NCI-H1694 treated with DMSO at 0.1 percent for 48 hours (cell line): ENCODE measurements at regions not wholly inside any gene's neighbourhood (a gene's known extent, or its start where the extent isn't known, plus 50 kb on each side); places are given as distances from the start of the nearest gene placed in this dataset.

Source experiments
- DNase-seq: peaks from one replicate; lab custom pipeline; 2025; lab: John Stamatoyannopoulos, UW

DNA sequence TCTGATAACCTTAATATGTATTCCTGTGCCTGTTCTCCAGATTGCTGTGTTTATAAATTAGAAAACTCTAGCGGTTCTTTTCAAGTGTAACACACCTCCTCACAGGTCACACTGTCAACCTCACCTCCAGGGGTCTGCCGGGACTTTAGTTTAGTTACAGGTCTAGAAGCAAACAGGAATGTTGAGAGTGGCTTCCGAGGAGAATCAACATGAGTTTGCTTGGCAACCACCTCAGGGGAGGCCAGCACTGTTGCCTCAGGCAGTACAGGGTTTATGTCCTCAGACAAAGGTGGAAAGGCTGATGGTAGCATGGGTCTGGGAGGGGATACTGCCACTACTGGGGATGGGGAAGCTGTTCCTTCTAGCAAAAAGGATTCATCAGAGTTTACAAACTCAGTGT, 438.0 kb downstream of the DTHD1 start:
- DNase-seq = no peak

DNA sequence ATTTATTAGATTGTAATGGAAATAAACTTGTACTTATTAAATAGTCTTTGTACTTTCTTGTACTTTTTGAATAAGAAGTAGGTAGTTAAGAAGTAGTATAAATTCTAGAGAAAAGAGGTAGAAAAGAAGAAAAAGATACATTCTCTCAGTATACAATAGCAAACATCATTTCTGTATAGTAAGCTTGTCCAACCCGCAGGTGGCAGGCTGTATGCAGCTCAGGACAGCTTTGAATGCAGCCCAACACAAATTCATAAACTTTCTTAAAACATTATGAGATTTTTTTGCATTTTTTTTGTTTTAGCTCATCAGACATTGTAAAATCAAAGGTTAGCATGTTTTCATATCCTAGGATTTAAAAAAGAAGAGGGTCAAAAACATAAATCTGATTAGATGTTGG, 441.6 kb downstream of the DTHD1 start:
- no peak for DNase-seq

DNA sequence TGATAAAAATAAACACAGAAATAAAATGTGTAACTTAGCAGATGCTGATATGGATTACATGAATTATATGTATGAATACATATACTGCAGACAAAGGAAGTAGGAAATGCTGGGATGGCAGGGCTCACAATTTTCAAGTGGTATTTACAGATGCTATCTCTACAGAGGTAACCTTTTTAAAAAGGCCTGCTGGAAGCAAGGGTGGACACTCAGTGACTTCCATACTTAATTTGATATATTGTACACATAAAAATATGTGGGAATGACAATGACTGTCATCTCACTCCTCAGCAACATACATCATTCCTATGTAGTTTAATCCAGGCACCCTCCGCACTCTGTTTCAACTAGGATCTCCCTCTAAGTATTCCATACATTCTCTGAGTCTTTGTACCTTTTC, 452.9 kb downstream of the DTHD1 start:
- no peak for DNase-seq

DNA sequence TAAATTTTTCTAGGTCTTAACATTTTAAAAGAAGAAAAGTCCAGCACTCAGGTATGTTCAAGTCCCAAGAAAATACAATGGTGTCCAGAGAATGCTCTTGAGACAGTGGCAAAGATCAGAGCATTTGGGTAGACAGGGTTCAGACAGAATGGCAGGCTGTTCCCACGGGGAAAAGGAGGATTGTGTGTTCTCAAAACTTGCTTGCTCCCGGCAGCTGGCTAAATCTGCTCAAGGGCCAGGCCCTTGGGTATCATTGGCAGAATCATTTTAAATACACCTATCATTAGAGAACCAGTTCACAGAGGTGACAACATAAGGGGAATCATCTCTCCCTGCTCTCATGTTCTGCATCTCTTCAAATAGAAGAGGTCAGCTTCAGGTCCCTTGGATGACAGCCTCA, 456.3 kb downstream of the DTHD1 start:
- DNase-seq = no peak

DNA sequence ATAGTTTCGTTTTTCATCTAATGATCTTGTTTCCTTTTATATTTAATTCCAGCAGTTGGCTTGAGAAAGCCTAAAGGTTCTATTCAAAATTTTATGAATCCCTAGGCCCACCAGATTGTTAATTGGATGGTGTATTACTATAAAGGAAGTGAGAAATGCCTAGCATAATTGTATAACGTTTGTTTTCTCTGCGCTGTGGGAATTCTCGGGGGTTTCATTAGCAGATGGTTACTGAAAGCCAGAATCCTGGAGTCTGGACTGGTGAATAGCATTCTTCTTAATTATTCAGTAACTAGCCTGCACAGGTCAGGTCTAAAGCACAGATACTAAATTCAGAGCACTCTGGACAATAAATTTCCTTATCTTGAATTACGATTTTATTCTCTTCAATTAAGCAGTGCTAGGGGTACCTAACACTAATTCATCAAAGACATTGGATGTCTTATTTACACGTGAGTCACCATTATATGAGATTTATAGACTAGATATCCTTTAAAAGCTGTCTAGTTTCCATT, 459.4 kb downstream of the DTHD1 start:
- peak; percentile 16 for DNase-seq

DNA sequence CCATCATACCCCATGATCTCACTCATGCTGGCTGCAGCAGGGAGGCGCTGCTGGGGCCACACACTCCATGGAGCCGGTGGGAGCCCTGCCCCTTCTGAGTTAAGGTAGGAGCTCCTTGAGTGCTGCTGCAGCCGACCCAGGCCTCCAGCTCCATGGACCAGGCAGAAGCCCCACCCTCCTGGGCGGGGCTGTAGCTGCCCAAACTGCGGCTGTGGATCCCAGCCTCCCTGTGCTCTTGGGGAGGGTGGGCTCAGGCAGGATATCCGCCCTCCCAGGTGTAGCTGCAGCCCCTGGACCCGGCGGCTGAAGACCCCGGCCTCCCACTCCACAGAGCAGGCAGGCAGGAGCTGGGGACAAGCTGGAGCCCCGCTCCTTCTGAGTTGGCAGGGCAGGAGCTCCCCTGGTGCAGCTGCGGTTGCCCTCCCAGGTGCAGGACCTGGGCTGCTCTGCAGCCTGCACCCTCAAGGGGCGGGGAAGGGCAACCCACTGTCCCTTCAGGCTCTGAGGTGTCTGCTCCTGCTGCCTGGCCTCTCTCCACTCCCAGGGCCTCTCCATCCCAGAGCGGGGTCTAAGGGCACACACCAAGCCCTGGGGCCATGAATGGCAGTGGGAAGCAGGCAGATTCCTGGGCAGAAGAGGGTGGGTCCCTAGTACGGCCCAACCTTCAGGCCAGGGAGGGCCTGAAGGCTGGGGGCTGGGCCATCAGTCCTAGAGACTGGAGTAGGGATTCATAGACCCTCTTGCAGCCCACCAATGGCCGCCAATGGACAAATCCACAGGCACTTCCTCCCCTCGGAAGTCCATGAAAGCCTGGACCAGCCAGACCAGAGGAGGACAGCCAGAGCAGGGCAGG, 466.1 kb downstream of the DTHD1 start:
- DNase-seq = no peak

DNA sequence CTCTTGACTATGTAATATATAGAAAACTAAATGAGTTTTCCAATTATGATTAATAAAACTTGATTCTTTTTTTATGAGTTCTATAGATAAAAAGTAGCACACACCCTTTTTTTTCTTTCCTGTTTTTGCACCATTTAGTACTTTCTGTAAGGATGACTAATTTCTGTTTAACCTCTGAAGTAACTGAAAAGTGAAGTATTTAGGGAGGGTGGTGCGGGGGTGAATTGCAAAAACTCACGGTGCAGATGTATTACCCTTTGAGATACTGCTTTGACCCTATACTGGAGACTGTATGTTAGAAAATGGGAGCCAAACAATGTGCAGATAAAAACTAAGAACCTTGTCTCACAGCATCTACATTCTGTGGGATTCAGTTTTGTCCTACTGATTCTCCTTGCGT, 471.6 kb downstream of the DTHD1 start:
- DNase-seq = no peak

DNA sequence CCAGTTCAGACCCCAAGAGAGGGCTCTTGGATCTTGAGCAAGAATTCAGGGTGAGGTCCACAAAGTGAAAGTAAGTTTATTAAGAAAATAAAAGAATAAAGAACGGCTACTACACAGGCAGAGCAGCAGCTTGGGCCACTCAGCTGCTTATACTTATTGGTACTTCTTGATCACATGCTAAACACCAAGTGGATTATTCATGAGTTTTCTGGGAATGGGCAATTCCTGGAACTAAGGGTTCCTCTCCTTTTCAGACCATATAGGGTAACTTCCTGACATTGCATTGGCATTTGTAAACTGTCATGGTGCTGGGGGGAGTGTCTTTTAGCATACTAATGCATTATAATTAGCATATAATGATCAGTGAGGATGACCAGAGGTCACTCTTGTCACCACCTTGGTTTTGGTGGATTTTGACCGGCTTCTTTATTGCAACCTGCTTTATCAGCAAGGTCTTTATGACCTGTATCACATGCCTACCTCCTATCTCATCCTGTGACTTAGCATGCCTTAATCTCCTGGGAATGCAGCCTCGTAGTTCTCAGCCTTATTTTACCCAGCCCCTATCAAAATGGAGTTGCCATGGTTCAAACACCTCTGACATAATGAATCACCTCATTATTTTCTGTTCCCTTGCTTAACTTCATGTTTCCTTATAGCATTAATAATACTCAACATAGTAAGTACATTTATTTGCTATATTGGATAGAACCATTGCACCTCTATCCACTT, 476.3 kb downstream of the DTHD1 start:
- DNase-seq = no peak

DNA sequence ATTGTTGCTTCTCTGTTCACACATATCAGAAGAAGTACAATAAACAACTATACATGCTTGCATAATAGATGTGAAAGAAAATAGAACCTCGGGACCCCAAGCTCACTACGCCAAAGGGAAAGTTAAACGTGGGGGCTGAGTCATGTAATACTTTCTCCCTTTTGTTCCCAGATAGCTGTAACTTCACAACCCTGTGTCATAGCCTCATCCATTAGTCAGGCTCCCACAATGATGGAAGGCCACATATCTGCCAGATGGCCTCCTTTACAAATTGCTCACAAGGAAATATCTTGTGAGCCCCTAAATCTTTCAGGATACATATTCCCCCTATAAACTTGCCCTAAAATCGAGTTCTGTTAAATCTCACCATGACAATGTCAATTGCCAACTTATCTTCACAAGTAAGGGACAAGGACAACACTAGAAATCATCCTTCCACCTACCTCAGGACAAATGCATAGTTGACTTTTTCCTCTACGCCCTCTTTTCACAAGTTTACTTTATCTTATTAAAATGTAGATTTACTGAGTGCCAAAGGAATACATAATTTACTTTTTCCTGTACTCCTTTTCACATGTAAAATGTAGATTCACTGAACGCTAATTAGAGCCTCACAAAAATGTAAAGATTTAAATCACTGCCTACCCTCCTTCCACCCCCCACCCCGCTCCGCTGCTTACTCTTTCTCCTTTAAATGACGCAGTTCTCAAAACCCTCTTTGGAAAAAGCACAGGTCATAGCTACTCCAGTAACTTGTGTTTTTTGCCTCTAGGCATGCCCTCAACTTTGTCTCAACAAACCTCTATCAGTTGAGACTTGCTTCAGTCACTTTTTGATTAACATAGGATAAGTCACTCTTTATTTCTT, 477.1 kb downstream of the DTHD1 start:
- DNase-seq = no peak

DNA sequence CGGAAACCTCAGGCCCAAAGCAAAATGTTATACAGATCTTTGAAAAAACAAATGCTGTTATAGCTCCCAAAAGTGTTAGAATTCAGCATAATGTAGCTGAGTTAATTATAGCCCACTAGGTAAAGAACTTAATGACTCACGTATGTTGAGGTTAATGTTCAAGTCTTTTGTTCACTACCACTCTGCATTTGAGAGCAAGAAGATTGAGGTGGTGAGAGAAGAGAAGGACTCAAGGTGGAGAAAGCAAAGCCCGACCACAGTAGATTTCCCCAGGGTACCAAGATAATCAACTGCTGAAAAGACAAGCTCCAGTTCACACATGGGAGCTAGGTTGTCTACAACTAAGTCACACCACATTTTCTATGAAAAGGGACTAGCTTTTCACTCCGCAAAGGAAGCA, 480.2 kb downstream of the DTHD1 start:
- DNase-seq = no peak

DNA sequence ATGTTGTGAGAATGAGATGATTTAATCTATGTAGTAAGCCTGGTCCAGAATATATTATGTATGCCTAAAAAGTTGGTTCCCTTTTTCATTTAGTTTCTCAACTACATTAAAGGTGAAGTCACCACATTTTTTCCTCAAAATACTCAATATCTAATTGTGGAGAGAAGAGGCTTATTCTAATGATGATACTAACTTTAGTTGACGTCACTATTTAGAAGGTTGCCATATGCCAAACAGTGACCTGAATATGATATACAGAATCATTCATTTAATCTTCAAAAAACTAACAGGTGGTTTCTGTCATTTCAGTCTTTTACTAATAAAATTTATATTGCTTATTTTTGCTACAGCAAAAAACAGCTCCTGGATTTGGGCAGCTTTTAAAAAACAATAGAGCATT, 480.7 kb upstream of the NWD2 start:
- no peak for DNase-seq

DNA sequence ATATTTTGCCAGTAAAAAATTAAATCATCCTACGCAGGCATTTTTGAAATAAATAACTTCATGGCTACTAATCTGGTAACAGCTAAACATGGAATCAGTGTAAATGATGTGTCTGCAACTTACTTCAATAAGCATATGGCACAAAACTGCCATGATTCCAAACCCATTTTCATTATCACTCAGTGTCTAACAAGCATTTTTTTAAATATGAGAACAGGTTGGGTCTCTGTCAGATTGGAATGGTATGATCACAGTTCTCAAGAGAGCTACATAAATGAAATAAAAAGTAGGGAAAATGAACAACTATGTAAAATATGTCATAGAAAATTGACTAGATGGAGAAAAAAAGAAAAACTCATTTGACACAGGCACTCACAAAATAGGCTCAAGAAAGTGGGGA, 476.9 kb upstream of the NWD2 start:
- no peak for DNase-seq

DNA sequence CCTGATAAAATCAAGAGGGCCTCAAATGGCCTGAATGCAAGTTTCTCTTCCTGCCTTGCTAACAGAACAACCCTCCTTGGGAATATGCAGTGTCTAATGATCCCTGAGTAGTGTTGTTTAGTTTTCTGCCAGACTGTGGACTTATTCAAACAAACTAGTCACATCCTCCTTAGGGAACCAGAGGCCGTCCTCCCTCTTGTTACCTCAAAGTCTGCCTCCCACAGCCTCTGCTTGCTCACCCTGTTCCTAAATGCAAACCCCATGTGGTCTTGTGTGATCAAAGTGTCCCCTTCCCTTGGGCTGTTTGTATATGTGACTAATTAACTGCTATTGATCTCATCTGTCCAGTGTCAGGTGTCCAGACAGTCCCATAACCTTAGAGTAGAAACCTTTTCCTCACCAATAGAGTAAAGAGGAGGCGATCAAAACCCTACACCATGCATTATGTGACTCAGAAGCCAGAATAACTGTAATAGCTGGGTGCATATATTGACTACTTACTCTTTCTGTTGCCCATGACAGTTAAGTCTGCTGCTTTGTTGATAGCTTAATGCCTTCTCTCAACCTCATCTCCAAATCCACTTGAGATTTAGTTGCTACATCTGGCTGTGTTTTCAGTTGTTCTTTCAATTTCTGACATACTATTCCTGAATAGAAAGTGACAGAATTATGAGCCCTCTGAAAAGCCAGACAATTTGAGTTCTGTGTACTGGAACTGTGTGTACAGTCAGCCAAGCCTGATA, 473.0 kb upstream of the NWD2 start:
- DNase-seq = no peak

DNA sequence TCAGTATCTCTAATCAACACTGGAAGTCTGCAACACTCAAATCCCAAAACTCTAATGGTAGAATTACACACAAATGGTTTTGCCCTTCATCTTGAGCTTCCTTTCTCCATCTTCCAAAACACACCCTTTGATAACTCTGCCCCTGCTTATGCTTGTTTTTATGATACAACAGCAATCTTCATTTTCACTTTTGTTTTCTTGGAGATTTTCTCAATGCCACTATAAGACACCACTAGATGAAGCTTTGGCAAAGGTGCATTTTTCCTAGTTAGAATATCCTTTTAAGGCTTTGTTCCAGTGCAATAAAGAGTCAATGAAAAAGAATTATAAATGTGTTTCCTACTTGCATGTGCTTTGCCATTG, 472.4 kb upstream of the NWD2 start:
- DNase-seq = no peak

DNA sequence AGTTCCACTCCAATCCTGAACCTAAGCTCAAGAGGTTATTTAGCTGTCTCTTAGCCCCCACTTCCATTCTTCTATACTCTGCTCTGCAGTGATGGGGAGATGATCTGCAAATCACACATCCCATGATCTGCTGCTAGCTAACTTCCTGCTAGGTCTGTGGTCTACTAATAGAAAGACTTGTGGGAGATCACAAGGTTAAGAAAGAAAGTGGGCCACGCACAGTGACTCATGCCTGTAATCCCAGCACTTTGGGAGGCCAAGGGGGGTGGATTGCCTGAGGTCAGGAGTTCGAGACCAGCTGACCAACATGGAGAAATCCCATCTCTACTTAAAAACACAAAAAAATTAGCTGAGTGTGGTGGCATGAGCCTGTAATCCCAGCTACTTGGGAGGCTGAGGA, 471.1 kb upstream of the NWD2 start:
- no peak for DNase-seq

DNA sequence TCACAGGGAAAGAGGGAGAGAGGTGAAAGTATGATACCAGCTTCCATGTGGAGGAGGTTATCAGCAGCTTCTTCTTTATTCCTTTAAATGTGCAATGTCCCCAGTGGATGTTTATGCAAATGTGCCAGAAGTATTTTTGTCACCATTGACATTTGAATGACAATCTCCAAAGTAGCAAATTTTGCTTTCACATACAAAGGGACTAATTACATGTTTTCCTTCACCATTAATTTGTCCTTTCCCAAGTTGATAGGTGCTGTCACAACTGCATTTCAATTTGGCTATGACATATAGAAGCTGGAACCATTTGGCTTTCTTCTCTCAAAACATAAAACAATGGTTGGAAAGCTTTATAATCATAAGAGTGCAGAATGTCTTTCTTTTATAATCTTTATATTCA, 469.0 kb upstream of the NWD2 start:
- DNase-seq = no peak

DNA sequence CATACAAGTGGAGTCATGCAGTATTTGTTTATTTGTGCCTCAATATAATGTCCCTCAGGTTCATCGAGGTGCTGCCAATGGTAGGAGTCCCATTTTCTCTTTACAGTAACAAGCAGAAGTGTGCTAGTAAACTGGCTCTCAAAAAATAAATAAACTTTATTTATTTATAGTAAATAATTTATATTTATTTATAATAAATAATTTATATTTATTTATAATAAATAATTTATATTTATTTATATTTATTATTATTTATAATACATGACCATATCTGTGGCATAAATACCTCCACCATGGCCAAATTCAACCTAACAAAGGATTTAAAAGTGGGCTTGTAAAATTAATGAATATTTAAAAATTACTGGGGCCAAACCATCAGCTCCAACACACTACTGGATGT, 464.9 kb upstream of the NWD2 start:
- DNase-seq = no peak

DNA sequence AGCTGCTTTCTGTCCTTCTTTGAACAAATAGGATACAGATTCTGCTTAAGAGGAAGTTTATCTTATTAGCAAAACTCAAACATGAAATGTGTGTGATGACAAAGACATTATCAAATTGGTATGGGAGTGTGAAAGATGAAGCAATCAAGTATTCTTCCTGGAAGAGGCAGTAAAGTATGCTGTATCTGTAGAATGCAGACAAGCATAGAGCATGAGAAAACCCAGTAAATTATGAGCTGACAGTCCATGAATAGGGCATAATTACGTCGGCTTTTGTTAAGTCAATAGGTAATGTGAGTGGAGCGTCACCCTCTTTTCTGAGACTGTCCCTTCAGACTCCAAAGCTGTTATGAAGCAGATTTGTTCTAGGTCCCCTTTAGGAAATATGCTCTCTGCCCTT, 458.6 kb upstream of the NWD2 start:
- DNase-seq = no peak

DNA sequence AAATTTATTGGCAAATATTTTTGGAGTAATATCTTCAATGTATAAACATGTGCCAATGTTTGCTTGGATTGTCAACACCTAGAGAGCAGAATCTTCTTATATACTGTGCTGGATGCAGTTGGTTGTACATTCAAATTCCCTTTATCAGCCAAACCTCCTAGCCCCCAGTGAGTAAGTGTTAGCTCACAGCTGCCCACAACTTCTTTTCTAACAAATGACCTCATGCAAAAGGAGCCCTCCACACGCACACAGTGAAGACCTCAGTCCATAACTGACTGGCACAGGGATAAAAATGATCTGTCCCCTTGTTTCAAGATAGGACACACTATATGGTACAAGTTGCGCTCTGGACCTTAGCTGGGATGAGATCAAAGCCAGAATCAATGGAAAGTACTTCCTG, 458.0 kb upstream of the NWD2 start:
- DNase-seq = no peak

DNA sequence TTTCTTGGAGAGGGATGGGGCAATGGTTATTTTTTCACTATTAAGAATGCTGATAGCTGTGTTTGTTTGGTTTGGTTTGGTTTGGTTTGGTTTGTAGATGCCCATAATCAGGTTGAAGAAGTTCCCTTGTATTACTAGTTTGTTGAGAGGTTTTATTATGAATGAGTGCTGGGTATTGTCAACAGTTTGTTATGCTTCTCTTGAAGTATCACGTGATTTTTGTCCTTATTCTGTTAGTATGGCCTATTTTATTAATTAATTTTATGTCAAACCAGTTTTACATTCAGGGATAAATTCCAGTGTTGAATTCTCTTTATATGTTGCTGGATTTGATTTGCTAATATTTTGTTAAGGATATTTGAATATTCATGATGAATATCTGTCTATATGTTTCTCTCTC, 449.8 kb upstream of the NWD2 start:
- DNase-seq = no peak

DNA sequence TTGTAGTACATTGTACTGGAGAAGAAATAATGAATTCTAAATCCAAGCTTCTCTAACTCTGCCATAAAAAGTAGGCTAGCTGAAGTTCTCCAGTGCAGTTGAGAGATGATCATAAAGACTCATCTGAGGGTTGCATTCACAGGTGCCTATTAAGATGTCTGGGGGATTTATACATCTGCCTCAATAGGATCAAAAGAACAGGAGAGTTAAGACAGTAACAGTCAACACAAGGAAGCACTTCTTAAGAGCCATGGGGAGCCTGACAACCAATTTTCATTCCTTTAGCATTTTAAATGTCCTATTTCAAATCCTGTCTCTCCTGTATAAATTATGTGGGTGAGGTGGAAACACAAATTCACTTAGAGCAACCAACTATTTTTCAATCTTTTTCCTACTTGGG, 432.4 kb upstream of the NWD2 start:
- DNase-seq = no peak

DNA sequence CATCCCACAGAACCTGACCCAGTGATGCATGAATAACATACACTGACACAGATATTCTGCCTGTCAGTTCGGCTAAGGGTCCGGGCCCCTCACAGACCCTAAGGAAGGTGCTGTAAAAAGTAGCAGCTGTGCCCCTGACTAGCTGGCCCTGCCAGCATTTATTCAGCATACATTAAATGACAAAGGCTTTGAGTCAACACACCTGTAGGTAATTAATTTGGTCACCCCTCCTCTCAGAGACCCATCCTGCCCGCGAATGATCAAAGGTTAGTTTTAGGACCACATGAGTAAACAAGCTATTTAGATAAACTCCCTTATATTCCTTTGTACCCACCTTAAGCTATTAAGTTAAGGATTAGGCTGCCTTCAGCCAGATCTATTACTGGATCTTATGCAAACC, 429.0 kb upstream of the NWD2 start:
- DNase-seq = no peak
